ENCODE measurements at regions not wholly inside any gene's neighbourhood (a gene's known extent, or its start where the extent isn't known, plus 50 kb on each side); places are given as distances from the start of the nearest gene placed in this dataset.

- H3K27ac Mint-ChIP-seq = no peak overlapping the region
- no peak for DNase-seq
- intact Hi-C loops (cut with micrococcal nuclease) = loop anchor here (5.0 kb wide), 1 partner anchor 113 kb away; no protein-coding TSS in a partner anchor
- no peak overlapping the region for H3K4me3 Mint-ChIP-seq
- H3K27me3 Mint-ChIP-seq (ENCODE audit: low read depth) = no peaks in the 10 kb centered on the region
- H3K4me1 Mint-ChIP-seq (ENCODE audit: low read depth) = peaks cover 73% of the 10 kb centered on the region
- no peaks in the 10 kb centered on the region for H3K9me3 Mint-ChIP-seq
- no peaks in the 10 kb centered on the region for H3K36me3 Mint-ChIP-seq (ENCODE audit: low read depth)
- CTCF ChIA-PET = interaction anchor here (0.5 to 1.3 kb wide), 2 partner anchors 8 to 161 kb away, joined by 3 read pairs; no protein-coding TSS in a partner anchor
These were observed 405.8 kb upstream of the SUCLG2 start for GRCh38 chr3:68060191-68060590.

DNA sequence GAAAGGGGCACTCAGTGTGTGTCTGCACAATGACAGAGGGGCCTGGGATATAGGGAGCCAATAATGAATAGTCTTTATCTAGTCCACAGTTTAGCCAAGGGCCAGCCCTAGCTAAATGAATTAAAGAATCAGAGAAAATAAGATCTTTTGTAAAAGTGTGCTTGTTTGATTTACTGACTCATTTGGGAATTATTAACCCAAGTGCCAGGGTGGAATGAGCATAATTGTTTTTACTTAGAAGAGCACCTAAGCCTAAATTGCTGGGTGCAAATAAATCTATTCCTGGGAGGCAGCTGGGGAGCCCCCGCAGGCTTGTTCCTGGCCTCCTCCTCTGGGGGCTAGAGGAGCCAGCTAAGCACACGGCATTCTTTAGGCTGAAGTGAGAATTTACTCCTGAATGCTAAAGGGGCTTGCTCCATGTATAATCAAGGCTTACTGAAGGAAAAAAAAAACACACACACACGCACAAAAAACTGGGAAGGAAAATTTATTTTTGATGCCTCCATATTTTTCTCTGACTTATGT, 405.3 kb upstream of the SUCLG2 start:
- Mint-ChIP-seq H3K36me3 (ENCODE audit: low read depth) (no peaks in the 10 kb centered on the region), H3K4me3 (no peak overlapping the region), H3K9me3 (no peaks in the 10 kb centered on the region), H3K27me3 (ENCODE audit: low read depth) (no peaks in the 10 kb centered on the region), H3K27ac (no peak overlapping the region), H3K4me1 (ENCODE audit: low read depth) (peaks cover 68% of the 10 kb centered on the region)
- intact Hi-C loops (cut with micrococcal nuclease) = loop anchor here (5.0 to 10.0 kb wide), 4 partner anchors 112 to 1062 kb away; partner anchors contain the start of genes KBTBD8 and SUCLG2
- CTCF ChIA-PET = interaction anchor here (0.7 to 1.3 kb wide), 2 partner anchors 9 to 10 kb away, joined by 3 read pairs; no protein-coding TSS in a partner anchor
- no peak for DNase-seq

DNA sequence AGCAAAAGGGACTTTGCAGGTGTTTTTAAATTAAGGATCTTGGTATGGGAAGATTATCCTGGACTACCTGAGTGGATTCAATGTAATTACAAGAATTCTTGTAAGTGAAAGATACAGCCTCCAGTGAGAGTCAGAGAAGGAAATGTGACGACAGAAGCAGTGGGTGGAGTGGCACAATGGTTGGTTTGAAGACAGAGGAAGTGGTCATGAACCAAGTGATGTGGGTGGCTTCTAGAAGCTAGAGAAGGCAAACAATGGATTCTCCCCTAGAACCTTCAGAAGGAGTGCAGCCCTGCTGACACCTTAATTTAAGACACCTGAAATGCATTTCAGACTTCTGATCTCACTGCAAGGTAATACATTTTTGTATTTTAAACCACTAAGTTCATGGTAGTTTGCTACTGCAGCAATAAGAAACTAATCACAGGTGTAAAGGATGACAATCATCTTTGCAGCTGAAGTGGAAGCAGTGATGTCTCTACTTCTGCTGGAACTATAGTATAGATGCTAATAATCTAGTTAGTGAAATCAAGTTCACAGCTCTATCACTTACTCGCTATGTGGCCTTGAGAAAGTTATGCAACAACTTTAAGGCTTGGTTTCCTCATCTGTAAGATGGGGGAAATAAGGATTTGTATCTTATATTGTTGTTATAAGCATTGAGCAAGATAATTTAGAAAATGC, 403.4 kb upstream of the SUCLG2 start:
- no peaks in the 10 kb centered on the region for H3K9me3 Mint-ChIP-seq
- H3K27ac Mint-ChIP-seq = peak overlapping the region; percentile 76
- H3K4me1 Mint-ChIP-seq (ENCODE audit: low read depth) = peaks cover 67% of the 10 kb centered on the region
- intact Hi-C loops (cut with micrococcal nuclease) = loop anchor here (1.0 to 10.0 kb wide), 6 partner anchors 31 to 1060 kb away; partner anchors contain the start of genes KBTBD8 and SUCLG2
- peak overlapping the region; percentile 53 for H3K4me3 Mint-ChIP-seq
- H3K27me3 Mint-ChIP-seq (ENCODE audit: low read depth) = no peaks in the 10 kb centered on the region
- peak; percentile 85 for DNase-seq
- CTCF ChIA-PET = interaction anchor here (0.6 kb wide), 1 partner anchor 199 kb away, joined by 3 read pairs; no protein-coding TSS in a partner anchor
- no peaks in the 10 kb centered on the region for H3K36me3 Mint-ChIP-seq (ENCODE audit: low read depth)

DNA sequence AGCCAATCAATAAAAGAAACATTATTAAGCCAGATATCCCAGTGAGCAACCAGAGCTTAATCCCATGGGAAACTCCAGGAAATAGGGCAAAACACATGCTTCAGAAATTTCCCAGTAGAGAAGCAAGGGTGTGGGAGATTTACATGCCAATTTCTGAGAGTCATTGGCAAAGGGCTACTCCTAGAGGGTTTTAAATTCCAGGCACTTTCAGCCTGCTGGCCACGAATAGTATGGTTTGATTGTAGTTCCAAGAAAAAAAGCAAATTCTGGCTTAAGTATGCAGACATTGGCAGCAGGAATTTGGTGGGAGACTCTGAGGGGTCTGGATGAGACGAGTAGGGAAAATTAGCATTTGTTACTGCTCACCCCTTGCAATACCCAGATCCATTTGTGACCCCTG, 402.1 kb upstream of the SUCLG2 start:
- CTCF ChIA-PET = no interaction called here
- Mint-ChIP-seq H3K9me3 (no peaks in the 10 kb centered on the region), H3K4me3 (no peak overlapping the region), H3K27me3 (ENCODE audit: low read depth) (no peaks in the 10 kb centered on the region), H3K27ac (no peak overlapping the region), H3K4me1 (ENCODE audit: low read depth) (peaks cover 64% of the 10 kb centered on the region), H3K36me3 (ENCODE audit: low read depth) (no peaks in the 10 kb centered on the region)
- intact Hi-C loops (cut with micrococcal nuclease) = loop anchor here (2.0 to 10.0 kb wide), 4 partner anchors 402 to 1059 kb away; partner anchors contain the start of genes KBTBD8 and SUCLG2
- DNase-seq = no peak

DNA sequence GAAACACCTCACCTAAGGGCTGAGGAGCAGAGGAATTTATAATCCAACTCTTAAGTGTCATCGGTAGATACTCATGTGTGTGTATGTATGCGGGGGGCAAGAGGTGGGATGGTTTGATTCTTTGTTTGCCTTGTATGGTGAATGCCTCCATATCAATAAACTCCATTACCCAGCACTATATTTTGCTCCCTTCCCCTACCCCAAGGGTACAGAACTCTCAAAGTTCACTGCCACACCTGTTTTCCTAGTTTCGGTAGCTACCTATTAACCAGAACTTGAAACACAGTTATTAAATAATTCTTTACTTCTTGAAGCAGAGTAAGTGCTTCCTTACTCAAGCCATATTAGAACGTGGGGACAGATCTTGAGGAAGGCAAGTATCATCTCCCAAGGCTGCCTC, 400.8 kb upstream of the SUCLG2 start:
- no peak for DNase-seq
- Mint-ChIP-seq H3K27ac (no peak overlapping the region), H3K4me3 (no peak overlapping the region), H3K27me3 (ENCODE audit: low read depth) (no peaks in the 10 kb centered on the region), H3K36me3 (ENCODE audit: low read depth) (no peaks in the 10 kb centered on the region), H3K4me1 (ENCODE audit: low read depth) (peaks cover 53% of the 10 kb centered on the region), H3K9me3 (no peaks in the 10 kb centered on the region)
- CTCF ChIA-PET = no interaction called here
- intact Hi-C loops (cut with micrococcal nuclease) = loop anchor here (5.0 to 10.0 kb wide), 3 partner anchors 400 to 1058 kb away; partner anchors contain the start of genes KBTBD8 and SUCLG2

DNA sequence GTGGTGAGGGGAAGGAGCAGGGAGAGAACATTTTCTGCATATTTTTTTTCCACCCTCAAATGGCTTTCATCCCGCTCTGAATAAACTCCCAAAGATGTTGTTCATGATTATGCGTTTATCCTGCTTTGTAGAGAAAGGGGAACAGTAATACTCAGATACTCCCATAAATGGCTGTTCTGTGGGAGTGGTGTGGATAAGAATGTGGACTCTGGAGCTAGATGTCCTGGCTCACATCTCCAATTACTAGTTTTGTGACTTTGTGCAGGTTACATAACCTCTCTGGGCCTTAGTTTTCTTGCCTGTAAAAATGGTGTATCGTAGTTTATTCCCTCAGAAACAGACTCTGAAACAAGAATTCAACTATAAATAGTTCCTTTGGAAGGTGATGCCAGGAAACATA, 395.4 kb upstream of the SUCLG2 start:
- H3K27me3 Mint-ChIP-seq (ENCODE audit: low read depth) = no peaks in the 10 kb centered on the region
- no peaks in the 10 kb centered on the region for H3K36me3 Mint-ChIP-seq (ENCODE audit: low read depth)
- CTCF ChIA-PET = interaction anchor here (1.1 kb wide), 1 partner anchor 10 kb away, joined by 3 read pairs; no protein-coding TSS in a partner anchor
- intact Hi-C loops (cut with micrococcal nuclease) = loop anchor here (10.0 kb wide), 1 partner anchor 395 kb away; the partner anchor contains the start of gene SUCLG2
- H3K9me3 Mint-ChIP-seq = no peaks in the 10 kb centered on the region
- no peak for DNase-seq
- peaks cover 14% of the 10 kb centered on the region for H3K4me1 Mint-ChIP-seq (ENCODE audit: low read depth)
- no peak overlapping the region for H3K4me3 Mint-ChIP-seq
- no peak overlapping the region for H3K27ac Mint-ChIP-seq

GRCh38 chr3:68045976-68046375, 391.6 kb upstream of the SUCLG2 start:
- intact Hi-C loops (cut with micrococcal nuclease) = no loop called here
- H3K9me3 Mint-ChIP-seq = no peaks in the 10 kb centered on the region
- no peak overlapping the region for H3K4me3 Mint-ChIP-seq
- no peaks in the 10 kb centered on the region for H3K36me3 Mint-ChIP-seq (ENCODE audit: low read depth)
- H3K27me3 Mint-ChIP-seq (ENCODE audit: low read depth) = no peaks in the 10 kb centered on the region
- H3K27ac Mint-ChIP-seq = no peak overlapping the region
- no peak for DNase-seq
- CTCF ChIA-PET = no interaction called here
- peaks cover 8% of the 10 kb centered on the region for H3K4me1 Mint-ChIP-seq (ENCODE audit: low read depth)

DNA sequence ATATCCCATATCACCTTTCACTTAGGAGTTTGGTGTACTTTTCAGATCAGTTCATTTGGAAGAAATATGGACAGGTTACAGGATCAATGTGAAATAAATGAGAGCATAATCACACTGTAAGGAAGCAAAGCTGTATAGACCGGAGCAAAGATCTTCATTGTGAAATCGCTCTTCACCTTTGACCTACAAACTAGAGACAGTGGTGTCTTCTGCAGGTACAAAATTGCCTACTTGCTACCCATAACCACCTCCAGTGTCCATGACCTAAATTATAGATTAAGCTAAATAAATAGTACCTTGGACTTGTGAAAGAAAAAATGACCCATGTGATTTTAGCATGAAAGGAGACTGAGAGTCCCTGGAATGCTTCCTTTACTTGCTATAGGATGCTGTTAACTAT, 379.5 kb upstream of the SUCLG2 start:
- H3K27ac Mint-ChIP-seq = no peak overlapping the region
- no peaks in the 10 kb centered on the region for H3K4me1 Mint-ChIP-seq (ENCODE audit: low read depth)
- H3K9me3 Mint-ChIP-seq = no peaks in the 10 kb centered on the region
- DNase-seq = no peak
- H3K27me3 Mint-ChIP-seq (ENCODE audit: low read depth) = no peaks in the 10 kb centered on the region
- H3K36me3 Mint-ChIP-seq (ENCODE audit: low read depth) = no peaks in the 10 kb centered on the region
- H3K4me3 Mint-ChIP-seq = no peak overlapping the region
- CTCF ChIA-PET = no interaction called here
- intact Hi-C loops (cut with micrococcal nuclease) = no loop called here

GRCh38 chr3:68032209-68032608, 377.8 kb upstream of the SUCLG2 start:
- intact Hi-C loops (cut with micrococcal nuclease) = no loop called here
- H3K9me3 Mint-ChIP-seq = no peaks in the 10 kb centered on the region
- no peak for DNase-seq
- H3K36me3 Mint-ChIP-seq (ENCODE audit: low read depth) = no peaks in the 10 kb centered on the region
- H3K27ac Mint-ChIP-seq = no peak overlapping the region
- CTCF ChIA-PET = no interaction called here
- no peaks in the 10 kb centered on the region for H3K4me1 Mint-ChIP-seq (ENCODE audit: low read depth)
- no peaks in the 10 kb centered on the region for H3K27me3 Mint-ChIP-seq (ENCODE audit: low read depth)
- no peak overlapping the region for H3K4me3 Mint-ChIP-seq

- Mint-ChIP-seq H3K4me3 (no peak overlapping the region), H3K27ac (no peak overlapping the region), H3K27me3 (ENCODE audit: low read depth) (no peaks in the 10 kb centered on the region), H3K36me3 (ENCODE audit: low read depth) (no peaks in the 10 kb centered on the region), H3K9me3 (no peaks in the 10 kb centered on the region), H3K4me1 (ENCODE audit: low read depth) (peaks cover 8% of the 10 kb centered on the region)
- intact Hi-C loops (cut with micrococcal nuclease) = no loop called here
- no peak for DNase-seq
- CTCF ChIA-PET = no interaction called here
These were observed 370.8 kb upstream of the SUCLG2 start for GRCh38 chr3:68025189-68025588.

- CTCF ChIA-PET = no interaction called here
- H3K4me3 Mint-ChIP-seq = no peak overlapping the region
- intact Hi-C loops (cut with micrococcal nuclease) = no loop called here
- DNase-seq = no peak
- H3K27me3 Mint-ChIP-seq (ENCODE audit: low read depth) = no peaks in the 10 kb centered on the region
- H3K9me3 Mint-ChIP-seq = no peaks in the 10 kb centered on the region
- H3K4me1 Mint-ChIP-seq (ENCODE audit: low read depth) = peaks cover 11% of the 10 kb centered on the region
- H3K36me3 Mint-ChIP-seq (ENCODE audit: low read depth) = no peaks in the 10 kb centered on the region
- H3K27ac Mint-ChIP-seq = no peak overlapping the region
These were observed 365.5 kb upstream of the SUCLG2 start for GRCh38 chr3:68019876-68020275.

DNA sequence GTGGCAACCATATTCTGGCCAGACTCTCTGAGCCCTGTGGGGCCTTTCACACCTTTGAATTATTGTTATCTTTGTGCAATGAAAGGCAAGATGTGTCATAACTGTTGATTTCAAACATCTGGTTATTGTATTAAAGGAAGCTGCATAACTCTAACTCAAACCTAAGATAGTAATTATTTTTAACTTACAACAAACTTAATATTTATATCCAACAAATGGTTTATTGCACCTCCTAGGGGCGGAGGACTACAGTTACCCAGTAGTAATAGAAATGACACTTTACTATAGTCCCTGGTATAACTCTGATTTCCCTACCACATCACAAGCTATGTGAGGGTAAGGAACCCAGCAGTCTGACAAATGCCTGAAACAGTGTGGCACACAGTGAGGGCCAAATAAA, 363.9 kb upstream of the SUCLG2 start:
- peaks cover 11% of the 10 kb centered on the region for H3K4me1 Mint-ChIP-seq (ENCODE audit: low read depth)
- no peak overlapping the region for H3K27ac Mint-ChIP-seq
- H3K9me3 Mint-ChIP-seq = no peaks in the 10 kb centered on the region
- no peak overlapping the region for H3K4me3 Mint-ChIP-seq
- DNase-seq = no peak
- H3K36me3 Mint-ChIP-seq (ENCODE audit: low read depth) = no peaks in the 10 kb centered on the region
- no peaks in the 10 kb centered on the region for H3K27me3 Mint-ChIP-seq (ENCODE audit: low read depth)
- CTCF ChIA-PET = interaction anchor here (0.7 kb wide), 1 partner anchor 81 kb away, joined by 3 read pairs; no protein-coding TSS in a partner anchor
- intact Hi-C loops (cut with micrococcal nuclease) = no loop called here

DNA sequence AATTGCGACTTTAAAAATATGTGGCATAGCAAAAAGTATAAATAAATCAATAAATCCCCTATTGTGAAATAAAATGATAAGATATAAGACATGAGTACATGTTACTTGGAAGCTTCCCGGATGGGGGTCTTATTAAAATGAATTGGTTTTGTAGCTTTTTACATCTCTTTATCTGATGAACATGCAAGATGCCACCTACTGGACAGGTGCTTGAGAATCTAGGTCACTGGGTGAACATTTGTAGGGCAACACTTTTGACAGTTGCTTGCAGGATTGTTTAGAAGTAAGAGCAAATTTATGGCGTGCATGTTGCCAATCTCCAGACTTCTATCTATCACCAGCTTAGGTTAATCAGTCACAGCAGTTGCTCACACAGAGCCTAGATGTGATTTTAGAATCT, 362.7 kb upstream of the SUCLG2 start:
- no peaks in the 10 kb centered on the region for H3K27me3 Mint-ChIP-seq (ENCODE audit: low read depth)
- DNase-seq = no peak
- no peak overlapping the region for H3K27ac Mint-ChIP-seq
- CTCF ChIA-PET = interaction anchor here (1.1 kb wide), 1 partner anchor 8 kb away, joined by 3 read pairs; no protein-coding TSS in a partner anchor
- no peaks in the 10 kb centered on the region for H3K9me3 Mint-ChIP-seq
- intact Hi-C loops (cut with micrococcal nuclease) = no loop called here
- peaks cover 7% of the 10 kb centered on the region for H3K4me1 Mint-ChIP-seq (ENCODE audit: low read depth)
- no peak overlapping the region for H3K4me3 Mint-ChIP-seq
- no peaks in the 10 kb centered on the region for H3K36me3 Mint-ChIP-seq (ENCODE audit: low read depth)

All from activated naive CD4-positive, alpha-beta T cell treated with anti-CD3 and anti-CD28 coated beads for 36 hours (primary cell).